Gastrocnemius medialis (tissue), 4 donors: ENCODE measurements at regions not wholly inside any gene's neighbourhood (a gene's known extent, or its start where the extent isn't known, plus 50 kb on each side); places are given as distances from the start of the nearest gene placed in this dataset.

Source experiments
- CTCF ChIP-seq, 5 experiments: fragments of 450-650 bp in 3 of 5; fragments of 200-600 bp in 2 of 5; sonication (generic) in 2 of 5; IDR thresholded peaks in 4 of 5; conservative IDR thresholded peaks in 1 of 5; 1 replicate in 4 of 5; 2 replicates in 1 of 5; pipeline ENCODE4 v1.5.1; 2016 to 2019; ENCODE audit warnings: antibody characterized with exemption in 5 of 5, mild to moderate bottlenecking in 3 of 5, moderate library complexity in 3 of 5
- POLR2A ChIP-seq, 2 donors: fragments of 450-650 bp; IDR thresholded peaks; one replicate each; pipeline ENCODE4 v1.6.1; 2017; ENCODE audit warnings: antibody characterized with exemption in 2 of 2, mild to moderate bottlenecking in 2 of 2, moderate library complexity in 2 of 2

GRCh38 chr4:54496412-54496811 is 161.3 kb upstream of the KIT start:
- TF ChIP-seq POLR2A (IDR thresholded peaks at IDR 0.05), result no peak
- no peak for TF ChIP-seq CTCF (IDR thresholded peaks at IDR 0.05 in 4 of 5, conservative IDR thresholded peaks at IDR 0.05 in 1 of 5)
